ENCODE measurements at regions not wholly inside any gene's neighbourhood (a gene's known extent, or its start where the extent isn't known, plus 50 kb on each side); places are given as distances from the start of the nearest gene placed in this dataset.

GRCh38 chr5:175588709-175589429, 69.0 kb upstream of the HRH2 start:
- no peak for TF ChIP-seq SP1 (IDR thresholded peaks at IDR 0.05)
- TF ChIP-seq ARNT (IDR thresholded peaks at IDR 0.05): no peak
- no peak for TF ChIP-seq FOXM1 (IDR thresholded peaks at IDR 0.05; ENCODE audit: borderline replicate concordance)
- no peak for TF ChIP-seq BHLHE40 (IDR thresholded peaks at IDR 0.05; ENCODE audit: borderline replicate concordance)
- no peak for TF ChIP-seq FOXK2 (IDR thresholded peaks at IDR 0.05)
- TF ChIP-seq L3MBTL2 (conservative IDR thresholded peaks at IDR 0.05): no peak
- no peak for TF ChIP-seq LEF1 (IDR thresholded peaks at IDR 0.05; ENCODE audit: borderline replicate concordance)
- TF ChIP-seq TARDBP (IDR thresholded peaks at IDR 0.05): no peak
- no peak for TF ChIP-seq ELF4 (IDR thresholded peaks at IDR 0.05)

Data from HEK293T (cell line).